ENCODE measurements at regions not wholly inside any gene's neighbourhood (a gene's known extent, or its start where the extent isn't known, plus 50 kb on each side); places are given as distances from the start of the nearest gene placed in this dataset.

GRCh38 chr5:74067748-74068541 is 441.9 kb downstream of the ARHGEF28 start:
- H2BK20ac ChIP-seq (ENCODE audit: low read length), result no peak overlapping the region
- CTCF ChIA-PET (ENCODE audit: partially characterized antibody), result no interaction called here
- no peaks in the 10 kb centered on the region for H3K79me1 ChIP-seq (ENCODE audit: low read depth, low read length)
- 89% methylated on average over 5 of the region's 5 CpGs; no CpG with 5 or more reads in 1 of the 2 experiments for WGBS, 2 experiments (ENCODE audit: extremely low coverage in 1 of 2, insufficient coverage in 1 of 2, insufficient read length in 1 of 2, insufficient replicate concordance in 2 of 2, low coverage in 1 of 2, low lambda C conversion rate in 2 of 2, missing lambda C conversion rate in 1 of 2)
- H4K91ac ChIP-seq (replicated peaks; ENCODE audit: insufficient read length, low read length), result no peak overlapping the region
- no peak overlapping the region for H3K4me3 ChIP-seq (ENCODE audit: extremely low read depth in 1 of 4, insufficient read depth in 2 of 4, low read depth in 3 of 4, low read length in 4 of 4)
- H3K79me2 ChIP-seq (ENCODE audit: control insufficient read depth in 1 of 2, insufficient read depth in 2 of 2, low read length in 2 of 2), result no peaks in the 10 kb centered on the region
- no peaks in the 10 kb centered on the region for H4K20me1 ChIP-seq (replicated peaks in 1 of 2; ENCODE audit: control insufficient read depth in 1 of 2, insufficient read depth in 2 of 2, low read length in 2 of 2)
- no peaks in the 10 kb centered on the region for H3K27me3 ChIP-seq (replicated peaks in 1 of 4; ENCODE audit: control insufficient read depth in 3 of 4, extremely low read depth in 1 of 4, insufficient read depth in 3 of 4, low read length in 3 of 4)
- no peak overlapping the region for H3K9ac ChIP-seq (replicated peaks in 1 of 4; ENCODE audit: extremely low read depth in 1 of 4, low read depth in 3 of 4, low read length in 3 of 4)
- H3K27ac ChIP-seq (ENCODE audit: low read depth, low read length), result no peak overlapping the region
- H2AFZ ChIP-seq (ENCODE audit: low read length), result no peak overlapping the region
- H2AK5ac ChIP-seq (ENCODE audit: low read depth, low read length), result no peak overlapping the region
- H2BK5ac ChIP-seq (ENCODE audit: low read depth, low read length), result no peak overlapping the region
- no peaks in the 10 kb centered on the region for H3K23me2 ChIP-seq (ENCODE audit: low read depth, low read length)
- POLR2A ChIA-PET (ENCODE audit: partially characterized antibody), result no interaction called here
- no peak overlapping the region for H3K4me2 ChIP-seq (ENCODE audit: insufficient read depth in 1 of 2, low read depth in 2 of 2, low read length in 2 of 2)
- no peak overlapping the region for H3K14ac ChIP-seq (ENCODE audit: insufficient read length)
- H3K18ac ChIP-seq (ENCODE audit: extremely low read depth, low read length), result no peak overlapping the region
- H3K56ac ChIP-seq (replicated peaks; ENCODE audit: insufficient read length, low read depth, low read length), result no peak overlapping the region
- no peak for DNase-seq (ENCODE audit: low read depth in 1 of 2, low spot score in 2 of 2)
- H3K9me3 ChIP-seq (ENCODE audit: insufficient read depth in 2 of 2, low read depth in 1 of 2, low read length in 1 of 2), result no peaks in the 10 kb centered on the region
- H3K4me1 ChIP-seq (replicated peaks in 1 of 4; ENCODE audit: control insufficient read depth in 3 of 4, insufficient read depth in 4 of 4, low read length in 3 of 4), result no peaks in the 10 kb centered on the region
- H2BK12ac ChIP-seq (ENCODE audit: low read depth, low read length), result no peak overlapping the region
- FAIRE-seq, result no peak
- no peak overlapping the region for H3K4ac ChIP-seq (replicated peaks; ENCODE audit: insufficient read length, low read depth, low read length)
- H3K36me3 ChIP-seq (ENCODE audit: control insufficient read depth in 2 of 4, insufficient read depth in 4 of 4, low read length in 3 of 4), result no peaks in the 10 kb centered on the region
- H3K23ac ChIP-seq (ENCODE audit: insufficient read length), result no peak overlapping the region
- H2BK120ac ChIP-seq (replicated peaks; ENCODE audit: low read depth, low read length), result no peak overlapping the region
- no peak overlapping the region for H2BK15ac ChIP-seq (ENCODE audit: low read length)
- no peak overlapping the region for H4K5ac ChIP-seq (ENCODE audit: insufficient read length, low read depth, low read length)
- no peak overlapping the region for H4K8ac ChIP-seq (ENCODE audit: extremely low read depth, insufficient read depth, low read length)
- TF ChIP-seq TBP (IDR thresholded peaks at IDR 0.05; ENCODE audit: low read depth, low read length) (no peak), EGR1 (IDR thresholded peaks at IDR 0.05; ENCODE audit: borderline replicate concordance, low read depth, low read length) (no peak), CBX8 (IDR thresholded peaks at IDR 0.05; ENCODE audit: borderline replicate concordance, low read depth, low read length) (no peak), RXRA (IDR thresholded peaks at IDR 0.05; ENCODE audit: insufficient read depth, low read depth, low read length) (no peak), CHD1 (IDR thresholded peaks at IDR 0.05; ENCODE audit: low read depth, low read length) (no peak), CHD2 (IDR thresholded peaks at IDR 0.05; ENCODE audit: low read length) (no peak), FOSL1 (IDR thresholded peaks at IDR 0.05; ENCODE audit: insufficient read depth, low read depth, low read length) (no peak), RNF2 (IDR thresholded peaks at IDR 0.05; ENCODE audit: borderline replicate concordance, low read depth, low read length, missing control alignments, poor library complexity, severe bottlenecking) (no peak), ZNF274 (IDR thresholded peaks at IDR 0.05; ENCODE audit: borderline replicate concordance, extremely low read depth, low read length) (no peak)
